K562 (cell line): ENCODE measurements at regions not wholly inside any gene's neighbourhood (a gene's known extent, or its start where the extent isn't known, plus 50 kb on each side); places are given as distances from the start of the nearest gene placed in this dataset.

Experiments
- ATAC-seq: fragments of 200-7000 bp; cut with Tn5 transposase; 3 replicates; pipeline ENCODE4 v1.9.1; 2020; ENCODE audit warnings: moderate library complexity
- BruUV-seq: library from RNA; stranded (reverse); fragments of 400-500 nt; replicated peaks from 2 replicates; lab custom pipeline; 2021; lab: Mats Ljungman, UMichigan
- CTCF ChIA-PET: fragments of 300-600 bp; formaldehyde crosslinking; extraction: SDS; loops from one replicate; lab custom pipeline; 2021; ENCODE audit warnings: low intra/inter-chr PET ratio; lab: Yijun Ruan, JAX
- POLR2A ChIA-PET: fragments of 300-600, 350-650 bp; sonication (Branson Sonifier 250); formaldehyde crosslinking; extraction: SDS; loops from one replicate; lab custom pipeline; 2021; ENCODE audit warnings: antibody characterized with exemption, inconsistent platforms; lab: Yijun Ruan, JAX
- DNase-seq, 4 experiments: peaks; one replicate each; pipeline versions ENCODE4 v3.0.0 to v3.0.0-alpha.2; 2011 to 2018; ENCODE audit warnings: low spot score in 3 of 4, mixed read lengths in 3 of 4; ENCODE audit errors: extremely low read depth in 1 of 4
- FAIRE-seq: peaks from 2 replicates; lab custom pipeline; 2011; peaks lifted over from hg19 to GRCh38; lab: Jason Lieb, UNC
- H2AFZ ChIP-seq: 2 replicates; pipeline ENCODE4 v1.6.0; 2011; ENCODE audit warnings: low read depth, low read length, control low read depth, inconsistent platforms
- H3K27ac ChIP-seq: fragments of 200-600 bp; 3 replicates; pipeline ENCODE4 v1.8.0; 2011; ENCODE audit warnings: low read depth, mild to moderate bottlenecking, control low read depth, inconsistent platforms, low read length, moderate library complexity, mixed read lengths; ENCODE audit errors: extremely low read depth
- H3K27me3 ChIP-seq, 2 experiments: fragments of 300-600 bp in 1 of 2; 2 replicates in 1 of 2; 3 replicates in 1 of 2; pipeline versions ENCODE4 v1.6.0 to v1.8.0; 2011; ENCODE audit warnings: inconsistent platforms in 2 of 2, low read length in 2 of 2, mild to moderate bottlenecking in 1 of 2, mixed read lengths in 1 of 2, moderate library complexity in 1 of 2; ENCODE audit not compliant: control insufficient read depth in 2 of 2, insufficient read depth in 2 of 2
- H3K36me3 ChIP-seq: fragments of 300-600 bp; 3 replicates; pipeline ENCODE4 v1.8.0; 2011; ENCODE audit warnings: mild to moderate bottlenecking, low read length, inconsistent platforms; ENCODE audit not compliant: control insufficient read depth, insufficient read depth
- H3K4me1 ChIP-seq, 2 experiments: fragments of 200-600 bp in 1 of 2; replicated peaks in 1 of 2; 2 replicates in 1 of 2; 3 replicates in 1 of 2; pipeline versions ENCODE4 v1.5.1 to v1.8.0; 2011; ENCODE audit warnings: inconsistent platforms in 2 of 2, low read length in 2 of 2, mild to moderate bottlenecking in 1 of 2, mixed read lengths in 1 of 2, moderate library complexity in 1 of 2; ENCODE audit not compliant: control insufficient read depth in 2 of 2, insufficient read depth in 2 of 2
- H3K4me2 ChIP-seq: 2 replicates; pipeline ENCODE4 v1.6.1; 2011; ENCODE audit warnings: low read length, control low read depth, inconsistent platforms, mixed read lengths; ENCODE audit not compliant: insufficient read depth
- H3K4me3 ChIP-seq: fragments of 200-600 bp; sonication (generic), shearing (Covaris generic); 2 replicates; pipeline ENCODE4 v1.5.1; 2016; ENCODE audit warnings: control low read depth, inconsistent platforms
- H3K79me2 ChIP-seq: fragments of 200-600 bp; 3 replicates; pipeline ENCODE4 v1.8.0; 2011; ENCODE audit warnings: low read length, inconsistent platforms; ENCODE audit not compliant: control insufficient read depth, insufficient read depth
- H3K9ac ChIP-seq, 2 experiments: 2 replicates each; pipeline versions ENCODE4 v1.6.0 to v1.6.1; 2011; ENCODE audit warnings: low read depth in 2 of 2, low read length in 2 of 2, control low read depth in 1 of 2, inconsistent platforms in 1 of 2, mild to moderate bottlenecking in 1 of 2, mixed read lengths in 1 of 2; ENCODE audit not compliant: insufficient read depth in 1 of 2
- H3K9me1 ChIP-seq: one replicate; pipeline ENCODE4 v1.6.0; 2011; ENCODE audit warnings: inconsistent platforms, mild to moderate bottlenecking, low read length, moderate library complexity; ENCODE audit not compliant: control insufficient read depth, insufficient read depth
- H3K9me3 ChIP-seq: replicated peaks from 2 replicates; pipeline ENCODE4 v1.5.1; 2011; ENCODE audit warnings: low read depth, low read length, inconsistent platforms; ENCODE audit not compliant: control insufficient read depth, insufficient read depth
- H4K20me1 ChIP-seq: replicated peaks from 2 replicates; pipeline ENCODE4 v1.6.1; 2011; ENCODE audit warnings: low read length, inconsistent platforms, mixed read lengths; ENCODE audit not compliant: control insufficient read depth, insufficient read depth
- CEBPG ChIP-seq, 3 experiments: fragments of 200-800 bp in 1 of 3; sonication (Bioruptor generic) in 1 of 3; sonication (generic) in 1 of 3; formaldehyde crosslinking in 1 of 3; IDR thresholded peaks in 2 of 3; conservative IDR thresholded peaks in 1 of 3; 2 replicates each; pipeline versions ENCODE4 v1.6.1 to v1.8.0; 2016 to 2022; ENCODE audit warnings: missing compliant biosample characterization in 2 of 3, missing genetic modification characterization in 2 of 3, mild to moderate bottlenecking in 1 of 3, missing genetic modification reagents in 1 of 3
- NR4A1 ChIP-seq, 2 experiments: fragments of 250-450 bp in 1 of 2; fragments of 450-650 bp in 1 of 2; sonication (Bioruptor Pico) in 1 of 2; IDR thresholded peaks; 2 replicates each; pipeline versions ENCODE4 v1.4.0 to v1.6.1; 2016 to 2020; ENCODE audit warnings: mild to moderate bottlenecking in 2 of 2, missing compliant biosample characterization in 1 of 2, missing genetic modification characterization in 1 of 2, moderate library complexity in 1 of 2
- POLR2AphosphoS2 ChIP-seq: IDR thresholded peaks from 2 replicates; pipeline ENCODE4 v1.6.1; 2012; ENCODE audit warnings: low read length, improper control_type of control experiment
- WGBS: fragments of 100-300 bp; shearing (Covaris generic); methylation state at CpG from one replicate; pipeline ENCODE4 v1.1.6; 2016; ENCODE audit warnings: low coverage, mixed read lengths; ENCODE audit not compliant: insufficient coverage; ENCODE audit errors: missing lambda C conversion rate; 5-methylcytosine and 5-hydroxymethylcytosine counted together
- in situ Hi-C: fragments of 300-500 bp; cut with MboI; formaldehyde crosslinking; loops from 4 replicates; pipeline ENCODE4 v1.15.0; 2018; ENCODE audit warnings: inconsistent platforms, mixed read lengths
- intact Hi-C: fragments of 100-400 bp; cut with micrococcal nuclease; formaldehyde crosslinking; loops from 2 replicates; pipeline ENCODE4 v1.14.2; 2022

- no TSS peak for BruUV-seq
- POLR2A ChIA-PET: interaction anchor here (0.7 kb wide), 1 partner anchor 18 kb away, joined by 3 read pairs; no protein-coding TSS in a partner anchor
- no peaks in the 10 kb centered on the region for H3K4me1 ChIP-seq
- no peaks in the 10 kb centered on the region for H3K9me3 ChIP-seq
- intact Hi-C loops: no loop called here
- no peaks in the 10 kb centered on the region; a peak in 1 of 5 replicates for H3K27me3 ChIP-seq
- H3K36me3 ChIP-seq: no peaks in the 10 kb centered on the region
- no peak overlapping the region for H3K4me2 ChIP-seq
- WGBS: 0% methylated on average over 2 of the region's 2 CpGs
- H3K4me3 ChIP-seq: no peak overlapping the region
- no peaks in the 10 kb centered on the region for H4K20me1 ChIP-seq
- CTCF ChIA-PET: no interaction called here
- in situ Hi-C loops: no loop called here
- no peaks in the 10 kb centered on the region for H3K9me1 ChIP-seq
- no peak overlapping the region for H3K27ac ChIP-seq
- no peak for TF ChIP-seq CEBPG (CRISPR knock-in tag; IDR thresholded peaks at IDR 0.05)
- TF ChIP-seq CEBPG (tag; conservative IDR thresholded peaks at IDR 0.05 in 1 of 2, IDR thresholded peaks at IDR 0.05 in 1 of 2): no peak
- no peak for DNase-seq
- no peaks in the 10 kb centered on the region for H3K79me2 ChIP-seq
- no peak for FAIRE-seq
- no peak overlapping the region for H2AFZ ChIP-seq
- no peak for ATAC-seq
- no peak overlapping the region for H3K9ac ChIP-seq
These were observed 288.6 kb downstream of the ICE1 start for GRCh38 chr5:5711112-5711511.

- intact Hi-C loops: no loop called here
- in situ Hi-C loops: no loop called here
These were observed 288.0 kb downstream of the ICE1 start for GRCh38 chr5:5710471-5710870.

More at GRCh38 chr5:5710471-5710870, 288.0 kb downstream of the ICE1 start:
- DNase-seq (no peak), ATAC-seq (no peak), FAIRE-seq (no peak)
- Histone ChIP-seq H3K4me3 (no peak overlapping the region), H3K36me3 (no peaks in the 10 kb centered on the region), H3K9ac (no peak overlapping the region), H3K9me3 (no peaks in the 10 kb centered on the region), H3K4me1 (no peaks in the 10 kb centered on the region), H4K20me1 (no peaks in the 10 kb centered on the region), H2AFZ (no peak overlapping the region), H3K4me2 (no peak overlapping the region), H3K9me1 (no peaks in the 10 kb centered on the region), H3K27me3 (no peaks in the 10 kb centered on the region; a peak in 1 of 5 replicates), H3K27ac (no peak overlapping the region), H3K79me2 (no peaks in the 10 kb centered on the region)
- ChIA-PET POLR2A (interaction anchor here (0.7 kb wide), 1 partner anchor 19 kb away, joined by 3 read pairs; no protein-coding TSS in a partner anchor), CTCF (no interaction called here)
- TF ChIP-seq POLR2AphosphoS2: no peak
- no peak for TF ChIP-seq NR4A1 (CRISPR knock-in tag; IDR thresholded peaks at IDR 0.05)
- TF ChIP-seq NR4A1 (tag; IDR thresholded peaks at IDR 0.05): no peak
- no TSS peak for BruUV-seq
- 4% methylated on average over 8 of the region's 8 CpGs for WGBS
